Liver (tissue), 3 donors: ENCODE measurements at regions not wholly inside any gene's neighbourhood (a gene's known extent, or its start where the extent isn't known, plus 50 kb on each side); places are given as distances from the start of the nearest gene placed in this dataset.

Experiments
- FOXA1 ChIP-seq: IDR thresholded peaks from 2 replicates; pipeline ENCODE4 v1.6.1; 2016; ENCODE audit warnings: antibody characterized with exemption
- GABPA ChIP-seq, 2 donors: IDR thresholded peaks in 1 of 2; conservative IDR thresholded peaks in 1 of 2; 2 replicates each; pipeline ENCODE4 v1.6.1; 2016; ENCODE audit warnings: antibody characterized with exemption in 2 of 2, mild to moderate bottlenecking in 1 of 2, moderate library complexity in 1 of 2
- HNF4A ChIP-seq, 2 donors: conservative IDR thresholded peaks; 2 replicates each; pipeline ENCODE4 v1.6.1; 2016; ENCODE audit warnings: antibody characterized with exemption in 2 of 2, mild to moderate bottlenecking in 2 of 2
- JUND ChIP-seq, 2 donors: IDR thresholded peaks; 2 replicates each; pipeline ENCODE4 v1.6.1; 2016; ENCODE audit warnings: antibody characterized with exemption in 2 of 2
- RAD21 ChIP-seq, 2 donors: IDR thresholded peaks; 2 replicates each; pipeline ENCODE4 v1.6.1; 2016; ENCODE audit warnings: antibody characterized with exemption in 2 of 2, mild to moderate bottlenecking in 2 of 2
- RXRA ChIP-seq, 2 donors: IDR thresholded peaks; 2 replicates each; pipeline ENCODE4 v1.6.1; 2017 to 2018; ENCODE audit warnings: antibody characterized with exemption in 2 of 2, mild to moderate bottlenecking in 1 of 2
- TAF1 ChIP-seq: conservative IDR thresholded peaks from 2 replicates; pipeline ENCODE4 v1.6.1; 2016; ENCODE audit warnings: antibody characterized with exemption, mild to moderate bottlenecking
- YY1 ChIP-seq: IDR thresholded peaks from 2 replicates; pipeline ENCODE4 v1.6.1; 2016; ENCODE audit warnings: antibody characterized with exemption, mild to moderate bottlenecking
- TF ChIP-seq, protein P1 (sequence below): fragments of 150-350 bp; IDR thresholded peaks from 2 replicates; pipeline ENCODE4 v1.5.1; 2017; ENCODE audit warnings: improper control_type of control experiment, low read depth, low read length; ENCODE audit not compliant: missing input control
- TF ChIP-seq, protein P2 (sequence below): IDR thresholded peaks from 2 replicates; pipeline ENCODE4 v1.6.1; 2016; ENCODE audit warnings: antibody characterized with exemption, mild to moderate bottlenecking
- TF ChIP-seq, protein P3 (sequence below): IDR thresholded peaks from 2 replicates; pipeline ENCODE4 v1.6.1; 2016; ENCODE audit warnings: antibody characterized with exemption
- TF ChIP-seq, protein P4 (sequence below): IDR thresholded peaks from 2 replicates; pipeline ENCODE4 v1.6.1; 2016; ENCODE audit warnings: antibody characterized with exemption
- donor health status: healthy.
- donor health status: healthy.

DNA sequence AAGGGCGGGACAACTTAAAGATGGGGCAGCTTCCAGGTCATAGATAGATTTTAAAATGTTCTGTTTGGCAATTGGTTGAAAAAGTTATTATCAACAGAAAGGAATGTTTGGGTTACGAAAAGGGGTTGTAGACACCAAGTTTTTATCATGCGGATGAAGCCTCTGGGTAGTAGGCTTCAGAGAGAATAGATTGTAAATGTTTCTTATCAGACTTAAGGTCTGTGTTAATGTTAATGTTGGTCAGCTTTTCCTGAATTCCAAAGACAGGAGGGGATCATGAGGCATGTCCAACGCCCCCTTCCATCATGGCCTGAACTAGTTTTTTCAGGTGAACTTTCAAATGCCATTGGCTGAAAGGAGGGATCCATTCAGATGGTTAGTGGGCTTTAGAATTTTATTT is 84.2 kb upstream of the KIF5B start:
- TF ChIP-seq JUND (IDR thresholded peaks at IDR 0.05) (no peak), GABPA (IDR thresholded peaks at IDR 0.05 in 1 of 2, conservative IDR thresholded peaks at IDR 0.05 in 1 of 2) (no peak), YY1 (no peak), RXRA (IDR thresholded peaks at IDR 0.05) (no peak), TAF1 (no peak), RAD21 (IDR thresholded peaks at IDR 0.05) (no peak), HNF4A (conservative IDR thresholded peaks at IDR 0.05) (no peak), FOXA1 (no peak)
- TF ChIP-seq, protein P1, sequence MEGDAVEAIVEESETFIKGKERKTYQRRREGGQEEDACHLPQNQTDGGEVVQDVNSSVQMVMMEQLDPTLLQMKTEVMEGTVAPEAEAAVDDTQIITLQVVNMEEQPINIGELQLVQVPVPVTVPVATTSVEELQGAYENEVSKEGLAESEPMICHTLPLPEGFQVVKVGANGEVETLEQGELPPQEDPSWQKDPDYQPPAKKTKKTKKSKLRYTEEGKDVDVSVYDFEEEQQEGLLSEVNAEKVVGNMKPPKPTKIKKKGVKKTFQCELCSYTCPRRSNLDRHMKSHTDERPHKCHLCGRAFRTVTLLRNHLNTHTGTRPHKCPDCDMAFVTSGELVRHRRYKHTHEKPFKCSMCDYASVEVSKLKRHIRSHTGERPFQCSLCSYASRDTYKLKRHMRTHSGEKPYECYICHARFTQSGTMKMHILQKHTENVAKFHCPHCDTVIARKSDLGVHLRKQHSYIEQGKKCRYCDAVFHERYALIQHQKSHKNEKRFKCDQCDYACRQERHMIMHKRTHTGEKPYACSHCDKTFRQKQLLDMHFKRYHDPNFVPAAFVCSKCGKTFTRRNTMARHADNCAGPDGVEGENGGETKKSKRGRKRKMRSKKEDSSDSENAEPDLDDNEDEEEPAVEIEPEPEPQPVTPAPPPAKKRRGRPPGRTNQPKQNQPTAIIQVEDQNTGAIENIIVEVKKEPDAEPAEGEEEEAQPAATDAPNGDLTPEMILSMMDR: no peak
- TF ChIP-seq, protein P2, sequence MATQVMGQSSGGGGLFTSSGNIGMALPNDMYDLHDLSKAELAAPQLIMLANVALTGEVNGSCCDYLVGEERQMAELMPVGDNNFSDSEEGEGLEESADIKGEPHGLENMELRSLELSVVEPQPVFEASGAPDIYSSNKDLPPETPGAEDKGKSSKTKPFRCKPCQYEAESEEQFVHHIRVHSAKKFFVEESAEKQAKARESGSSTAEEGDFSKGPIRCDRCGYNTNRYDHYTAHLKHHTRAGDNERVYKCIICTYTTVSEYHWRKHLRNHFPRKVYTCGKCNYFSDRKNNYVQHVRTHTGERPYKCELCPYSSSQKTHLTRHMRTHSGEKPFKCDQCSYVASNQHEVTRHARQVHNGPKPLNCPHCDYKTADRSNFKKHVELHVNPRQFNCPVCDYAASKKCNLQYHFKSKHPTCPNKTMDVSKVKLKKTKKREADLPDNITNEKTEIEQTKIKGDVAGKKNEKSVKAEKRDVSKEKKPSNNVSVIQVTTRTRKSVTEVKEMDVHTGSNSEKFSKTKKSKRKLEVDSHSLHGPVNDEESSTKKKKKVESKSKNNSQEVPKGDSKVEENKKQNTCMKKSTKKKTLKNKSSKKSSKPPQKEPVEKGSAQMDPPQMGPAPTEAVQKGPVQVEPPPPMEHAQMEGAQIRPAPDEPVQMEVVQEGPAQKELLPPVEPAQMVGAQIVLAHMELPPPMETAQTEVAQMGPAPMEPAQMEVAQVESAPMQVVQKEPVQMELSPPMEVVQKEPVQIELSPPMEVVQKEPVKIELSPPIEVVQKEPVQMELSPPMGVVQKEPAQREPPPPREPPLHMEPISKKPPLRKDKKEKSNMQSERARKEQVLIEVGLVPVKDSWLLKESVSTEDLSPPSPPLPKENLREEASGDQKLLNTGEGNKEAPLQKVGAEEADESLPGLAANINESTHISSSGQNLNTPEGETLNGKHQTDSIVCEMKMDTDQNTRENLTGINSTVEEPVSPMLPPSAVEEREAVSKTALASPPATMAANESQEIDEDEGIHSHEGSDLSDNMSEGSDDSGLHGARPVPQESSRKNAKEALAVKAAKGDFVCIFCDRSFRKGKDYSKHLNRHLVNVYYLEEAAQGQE: no peak
- TF ChIP-seq, protein P3, sequence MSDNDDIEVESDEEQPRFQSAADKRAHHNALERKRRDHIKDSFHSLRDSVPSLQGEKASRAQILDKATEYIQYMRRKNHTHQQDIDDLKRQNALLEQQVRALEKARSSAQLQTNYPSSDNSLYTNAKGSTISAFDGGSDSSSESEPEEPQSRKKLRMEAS: no peak
- TF ChIP-seq, protein P4, sequence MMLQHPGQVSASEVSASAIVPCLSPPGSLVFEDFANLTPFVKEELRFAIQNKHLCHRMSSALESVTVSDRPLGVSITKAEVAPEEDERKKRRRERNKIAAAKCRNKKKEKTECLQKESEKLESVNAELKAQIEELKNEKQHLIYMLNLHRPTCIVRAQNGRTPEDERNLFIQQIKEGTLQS: no peak
